ENCODE measurements at regions not wholly inside any gene's neighbourhood (a gene's known extent, or its start where the extent isn't known, plus 50 kb on each side); places are given as distances from the start of the nearest gene placed in this dataset.
"Not testable (repeated sequence)": the region's sequence is repeated elsewhere in the genome, so short reads cannot be mapped to it uniquely, and the experiment has no call there.

DNA sequence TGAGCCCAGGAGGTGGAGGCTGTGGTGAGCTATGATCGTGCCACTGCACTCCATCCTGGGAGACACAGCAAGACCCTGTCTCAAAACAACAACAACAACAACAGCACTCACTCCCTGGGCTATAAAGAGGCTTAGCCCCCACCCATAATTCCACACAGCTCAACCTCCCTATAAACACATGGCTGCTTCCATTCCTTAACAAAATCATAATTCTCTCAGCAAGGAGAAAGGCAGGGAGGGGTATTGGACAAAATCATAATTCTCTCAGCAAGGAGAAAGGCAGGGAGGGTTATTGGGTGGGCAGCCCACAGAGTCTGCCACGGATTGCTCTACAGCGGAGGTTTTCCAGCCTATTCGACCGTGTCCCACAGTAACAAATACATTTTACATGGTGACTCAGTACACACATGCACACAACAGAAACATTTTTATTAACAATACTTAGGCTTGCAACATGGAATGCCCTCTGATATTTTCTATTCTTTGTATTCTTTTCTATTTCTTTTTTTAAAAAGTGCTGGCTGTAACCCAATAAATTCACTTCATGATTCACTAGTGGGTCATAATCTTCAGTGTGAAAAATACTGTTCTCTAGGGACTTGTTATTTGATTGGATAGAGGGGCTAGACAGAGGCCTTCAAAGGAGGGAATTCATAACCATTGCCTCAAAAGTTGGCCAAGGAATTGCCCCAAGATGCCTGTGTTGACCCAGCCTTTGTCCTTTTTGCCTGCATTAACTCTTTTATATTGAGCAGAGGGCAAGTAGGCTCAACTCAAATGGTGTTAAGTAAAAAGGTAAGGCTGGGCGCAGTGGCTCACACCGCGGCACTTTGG lies 50.6 kb upstream of the ZMYND8 start:
- DNase-seq (ENCODE audit: low spot score), result no peak

- no peak for DNase-seq (ENCODE audit: low spot score)
These were observed 54.7 kb upstream of the ZMYND8 start for GRCh38 chr20:47411161-47411560.

GRCh38 chr20:47412083-47412482 lies 55.6 kb upstream of the ZMYND8 start:
- no peak for DNase-seq (ENCODE audit: low spot score)

GRCh38 chr20:47413189-47413588 lies 56.7 kb upstream of the ZMYND8 start:
- no peak for DNase-seq (ENCODE audit: low spot score)

GRCh38 chr20:47417245-47418068 lies 61.0 kb upstream of the ZMYND8 start:
- DNase-seq (ENCODE audit: low spot score), result no peak

DNA sequence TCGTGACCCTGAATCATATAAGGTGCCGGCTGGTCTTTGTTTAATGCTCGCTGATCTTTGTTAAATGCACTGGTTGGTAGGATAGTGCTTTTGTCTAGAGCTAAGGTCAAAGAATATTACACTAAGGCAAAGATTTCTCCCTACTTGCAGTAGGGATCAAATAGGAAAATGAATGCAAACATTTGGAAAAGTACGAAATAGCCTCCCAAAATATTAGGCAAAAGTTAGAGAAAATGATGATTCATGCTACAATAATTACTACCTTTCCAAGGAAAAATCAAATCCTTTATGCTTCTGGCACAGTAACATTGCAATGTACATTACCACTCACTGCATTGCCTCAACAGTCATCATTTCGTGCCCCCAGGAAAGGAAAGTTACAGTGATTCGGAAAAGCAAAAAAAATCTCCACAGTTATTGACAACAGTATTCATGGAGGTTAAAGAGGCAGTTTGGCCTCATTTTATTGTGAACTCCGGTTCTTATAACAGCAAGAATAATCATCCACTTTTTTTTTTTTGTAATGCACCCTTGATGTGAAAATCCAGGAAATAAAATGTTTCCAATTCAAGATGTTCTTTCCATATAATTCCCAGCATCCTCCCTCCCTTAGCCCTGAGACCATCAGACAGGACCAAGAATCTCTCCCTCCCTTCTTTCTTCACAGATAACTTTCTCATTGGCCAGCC lies 61.7 kb upstream of the ZMYND8 start:
- DNase-seq (ENCODE audit: low spot score), result no peak

GRCh38 chr20:47419953-47420514 lies 63.5 kb upstream of the ZMYND8 start:
- DNase-seq (ENCODE audit: low spot score), result no peak

DNA sequence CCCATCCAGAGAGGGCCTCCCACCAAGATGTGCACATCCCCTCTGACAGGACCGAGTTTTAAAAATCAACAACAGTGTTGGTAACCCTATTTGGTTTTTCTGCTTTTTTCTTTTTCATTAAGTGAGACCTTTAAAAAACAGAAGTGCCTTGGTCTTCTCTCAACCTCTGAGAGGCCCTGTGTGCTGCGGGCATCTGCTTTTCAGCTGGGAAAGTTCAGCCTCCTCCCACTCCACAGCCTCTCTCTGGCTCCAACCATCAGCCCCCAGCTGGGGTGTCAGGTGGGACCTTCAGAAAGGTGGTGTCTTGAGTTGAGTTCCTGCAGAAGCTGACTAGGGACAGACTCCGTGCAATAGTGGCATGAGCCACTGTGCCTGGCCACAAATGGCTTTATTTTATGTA lies 64.6 kb upstream of the ZMYND8 start:
- DNase-seq (ENCODE audit: low spot score), result no peak

DNA sequence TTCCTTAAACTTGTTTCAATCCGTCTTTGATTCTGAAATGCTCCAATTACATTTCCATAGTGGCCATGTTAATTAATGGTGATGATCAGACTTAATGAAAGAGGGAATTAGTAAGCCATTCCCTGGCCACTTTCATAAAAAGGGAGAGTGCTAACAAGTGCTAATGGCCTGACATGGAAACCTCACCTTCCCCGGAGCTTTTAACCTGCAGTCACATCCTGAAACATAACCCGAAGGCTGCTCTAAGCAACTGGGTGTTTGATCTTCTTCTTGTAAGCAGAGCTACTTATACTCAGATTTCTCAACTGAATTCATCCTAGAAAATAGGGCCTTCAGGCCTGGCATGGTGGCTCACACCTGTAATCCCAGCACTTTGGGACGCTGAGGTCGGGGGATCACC lies 67.1 kb upstream of the ZMYND8 start:
- no peak for DNase-seq (ENCODE audit: low spot score)

- no peak for DNase-seq (ENCODE audit: low spot score)
These were observed 70.6 kb upstream of the ZMYND8 start for GRCh38 chr20:47427067-47427466.

DNA sequence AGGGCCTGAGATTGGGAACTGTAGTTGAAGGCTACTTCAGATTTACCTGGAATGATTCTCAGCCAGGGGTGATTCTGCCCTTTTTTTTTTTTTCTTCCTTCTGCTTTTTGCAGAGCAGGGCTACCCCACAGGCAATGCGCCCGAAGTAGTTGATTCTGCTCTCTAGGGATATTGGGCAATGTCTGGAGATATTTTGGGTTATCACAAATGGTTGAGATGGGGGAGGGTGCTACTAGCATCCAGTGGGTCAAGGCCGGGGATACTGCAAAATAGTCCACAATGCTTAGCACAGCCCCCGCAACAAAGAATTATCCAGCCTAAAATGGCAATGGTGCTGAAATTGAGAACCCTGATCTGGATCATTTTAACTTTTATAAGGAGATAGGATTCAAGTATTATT lies 71.2 kb upstream of the ZMYND8 start:
- no peak for DNase-seq (ENCODE audit: low spot score)

GRCh38 chr20:47428164-47428563 lies 71.7 kb upstream of the ZMYND8 start:
- DNase-seq (ENCODE audit: low spot score), result no peak

DNA sequence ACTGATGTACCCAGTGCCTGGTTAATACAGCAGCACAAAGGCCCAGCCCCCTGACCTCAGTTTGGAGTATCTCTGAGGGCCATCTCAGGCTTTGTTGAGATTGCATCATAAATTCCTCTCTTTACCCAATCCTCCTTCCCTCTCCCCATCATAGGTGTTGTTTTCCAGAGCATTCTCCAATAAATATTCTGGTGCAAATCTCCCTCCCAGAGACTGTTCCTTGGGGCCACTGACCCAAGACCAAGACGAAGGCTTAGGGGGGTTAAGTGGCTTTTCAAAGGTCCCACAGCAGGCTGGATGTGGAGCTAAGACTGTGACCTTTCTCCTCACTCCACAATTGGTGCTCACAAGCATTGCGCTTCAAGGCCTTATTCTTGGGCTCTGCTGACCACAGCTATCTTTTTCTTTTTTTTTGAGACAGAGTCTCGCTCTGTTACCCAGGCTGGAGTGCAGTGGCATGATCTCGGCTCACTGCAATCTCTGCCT lies 72.4 kb upstream of the ZMYND8 start:
- no peak for DNase-seq (ENCODE audit: low spot score)

GRCh38 chr20:47429409-47429808 lies 72.3 kb upstream of the NCOA3 start:
- no peak for DNase-seq (ENCODE audit: low spot score)

DNA sequence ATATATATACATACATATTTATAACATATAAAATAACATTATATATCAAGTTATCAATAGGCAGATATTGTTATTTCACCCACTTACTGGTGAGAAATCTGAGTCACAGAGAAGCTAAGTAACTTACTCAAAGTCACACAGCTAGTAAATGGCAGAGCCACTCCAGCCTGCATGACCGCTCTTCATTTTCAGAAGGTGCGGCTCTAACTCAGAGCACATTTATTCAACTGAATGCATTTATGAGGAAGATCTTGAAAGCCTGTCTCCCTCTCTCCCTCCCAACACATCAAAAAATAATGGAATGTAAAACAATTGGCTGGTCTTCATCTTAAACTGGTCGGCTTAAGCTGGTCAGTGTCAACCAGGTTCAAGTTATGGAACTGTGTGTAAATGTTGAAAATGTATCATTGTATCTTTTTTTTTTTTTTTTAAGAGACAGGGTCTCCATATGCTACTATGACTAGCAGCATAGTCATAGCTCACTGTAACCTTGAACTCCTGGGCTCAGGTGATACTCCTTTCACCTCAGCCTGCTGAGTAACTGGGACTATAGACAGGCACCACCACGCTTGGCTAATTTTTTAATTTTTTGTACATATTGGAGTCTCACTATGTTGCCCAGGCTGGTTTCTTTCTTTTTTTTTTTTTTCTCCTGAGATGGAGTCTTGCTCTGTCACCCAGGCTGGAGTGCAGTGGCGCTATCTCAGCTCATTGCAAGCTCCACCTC lies 70.7 kb upstream of the NCOA3 start:
- no peak for DNase-seq (ENCODE audit: low spot score)

DNA sequence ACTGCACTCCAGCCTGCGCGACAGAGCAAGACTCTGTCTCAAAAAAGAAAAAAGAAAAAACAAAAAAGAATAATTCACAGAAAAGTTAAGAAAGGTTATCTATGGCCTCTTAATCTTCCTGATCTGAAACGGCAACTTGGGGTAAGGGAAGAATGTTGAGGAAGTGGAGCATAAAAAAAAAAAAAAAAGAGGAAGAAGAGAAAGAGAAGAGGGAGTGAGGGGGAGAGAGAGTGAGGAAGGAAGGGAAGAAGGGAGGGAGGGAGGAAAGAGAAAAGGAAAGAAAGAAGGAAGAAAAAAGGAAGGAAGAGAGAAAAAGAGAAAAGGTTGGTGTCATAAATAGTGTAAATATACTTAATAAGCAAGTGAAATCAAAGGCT lies 68.9 kb upstream of the NCOA3 start:
- DNase-seq (ENCODE audit: low spot score), result no peak

GRCh38 chr20:47434128-47434779 lies 67.4 kb upstream of the NCOA3 start:
- not testable (repeated sequence) for DNase-seq (ENCODE audit: low spot score)

DNA sequence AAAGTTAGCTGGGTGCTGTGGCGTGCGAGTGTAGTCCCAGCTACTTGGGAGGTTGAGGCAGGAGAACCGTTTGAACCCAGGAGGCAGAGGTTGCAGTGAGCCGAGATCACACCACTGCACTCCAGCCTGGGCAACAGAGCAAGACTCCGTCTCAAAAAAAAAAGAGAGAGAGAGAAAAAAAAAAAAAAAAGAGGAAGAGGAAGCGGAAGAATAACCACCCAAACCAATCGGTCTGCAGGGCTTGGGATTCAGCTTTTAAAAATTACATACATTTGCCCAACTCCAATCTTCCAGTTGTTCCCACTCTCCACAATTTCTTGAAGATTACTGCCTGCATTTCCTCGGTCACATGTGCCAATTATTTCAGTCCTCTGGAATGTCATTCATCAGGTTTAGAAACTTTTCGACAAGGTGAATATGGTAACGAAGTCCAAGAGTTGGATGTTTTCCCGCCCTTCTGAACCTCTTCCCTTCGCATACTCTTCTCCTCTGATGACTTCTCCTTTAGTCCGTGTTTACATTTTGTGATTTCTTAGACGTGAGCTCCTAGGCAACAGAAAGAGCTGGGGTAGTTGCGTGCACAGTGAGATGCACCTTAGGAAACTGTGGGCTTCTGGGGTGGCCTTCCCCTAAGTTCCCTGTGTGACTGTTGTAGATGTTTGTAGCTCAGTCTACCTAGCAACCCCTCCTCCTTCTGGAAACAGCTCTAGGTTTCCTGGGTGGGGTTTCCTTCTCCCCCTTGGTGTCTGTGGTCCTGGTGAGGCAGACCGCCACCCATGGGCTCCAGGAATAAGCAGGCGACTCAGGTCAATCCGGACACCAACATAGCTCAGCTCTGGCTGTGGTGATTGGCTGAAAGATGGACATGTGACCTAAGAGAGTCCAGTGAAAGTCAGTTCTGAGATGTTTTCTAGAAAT lies 63.0 kb upstream of the NCOA3 start:
- DNase-seq (ENCODE audit: low spot score), result no peak

DNA sequence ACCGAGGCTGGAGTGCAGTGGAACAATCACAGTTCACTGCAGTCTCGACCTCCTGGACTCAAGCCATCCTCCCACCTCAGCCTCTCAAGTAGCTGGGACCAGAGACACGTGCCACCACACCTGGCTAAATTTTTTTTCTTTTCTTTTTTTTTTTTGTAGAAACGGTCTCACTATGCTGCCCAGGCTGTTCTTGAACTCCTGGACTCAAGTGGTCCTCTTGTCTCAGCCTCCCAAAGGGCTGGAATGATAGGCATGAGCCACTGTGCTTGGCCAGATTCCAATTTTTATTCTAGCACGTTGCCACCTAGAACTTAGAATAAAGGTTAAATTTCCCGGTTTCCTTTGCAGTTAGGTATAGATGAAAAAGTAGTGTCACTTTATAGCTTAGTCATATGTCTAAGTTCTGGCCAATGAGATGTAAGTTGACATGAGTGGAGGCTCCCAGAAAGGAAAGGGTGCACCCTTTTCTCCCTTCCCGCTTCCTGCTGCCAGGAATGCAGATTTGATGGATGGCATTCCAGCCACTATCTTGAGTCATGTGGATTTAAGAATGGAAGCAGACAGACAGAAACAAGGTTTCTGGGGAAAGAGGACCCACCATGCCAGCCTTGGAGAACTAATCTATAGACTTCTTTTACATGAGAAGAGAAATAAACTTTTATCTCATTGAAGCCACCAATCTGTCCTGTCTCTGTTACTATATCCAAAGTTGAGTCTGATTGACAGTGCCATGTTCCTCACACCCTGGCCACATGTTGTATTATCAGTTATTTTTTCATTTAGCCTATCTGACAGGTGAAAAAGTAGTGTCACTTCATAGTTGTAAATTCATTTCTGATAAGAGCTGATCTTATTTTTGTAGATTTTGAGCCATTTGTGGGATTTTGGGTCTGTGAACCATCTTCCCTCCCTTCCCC lies 60.6 kb upstream of the NCOA3 start:
- peak; percentile 62 for DNase-seq (ENCODE audit: low spot score)
